Motor neuron (in vitro differentiated cells): ENCODE measurements at regions not wholly inside any gene's neighbourhood (a gene's known extent, or its start where the extent isn't known, plus 50 kb on each side); places are given as distances from the start of the nearest gene placed in this dataset.

Experiments
- ATAC-seq, 8 experiments: fragments of 200-7000 bp; cut with Tn5 transposase; replicated peaks in 6 of 8; 2 replicates each; pipeline ENCODE4 v1.8.0; 2021; ENCODE audit warnings: mild to moderate bottlenecking in 8 of 8, moderate library complexity in 8 of 8
- H3K27ac ChIP-seq, 2 donors: fragments of 250-450 bp; sonication (Bioruptor Pico); 2 replicates each; pipeline ENCODE4 v1.9.0; 2021; ENCODE audit warnings: antibody characterized with exemption in 2 of 2, mild to moderate bottlenecking in 2 of 2, moderate library complexity in 1 of 2
- H3K4me1 ChIP-seq, 2 donors: fragments of 250-450 bp; sonication (Bioruptor Pico); replicated peaks in 1 of 2; 2 replicates each; pipeline ENCODE4 v1.6.1; 2021; ENCODE audit warnings: antibody characterized with exemption in 2 of 2, mild to moderate bottlenecking in 2 of 2, moderate library complexity in 1 of 2
- H3K4me3 ChIP-seq, 5 donors: fragments of 250-450 bp; sonication (Bioruptor Pico); 2 replicates each; pipeline ENCODE4 v1.9.0; 2021; ENCODE audit warnings: antibody characterized with exemption in 5 of 5, mild to moderate bottlenecking in 5 of 5, moderate library complexity in 4 of 5
- WGBS, 10 experiments: fragments of 450-650 bp; shearing (Covaris generic); methylation state at CpG; one replicate each; pipeline ENCODE4 v1.0.0; 2022; 5-methylcytosine and 5-hydroxymethylcytosine counted together
- in situ Hi-C, 9 experiments: fragments of 400-800 bp; cut with MboI; loops; one replicate each; pipeline ENCODE4 v1.15.0; 2021; ENCODE audit warnings: low sequenced_read_pairs in 9 of 9, low pct_unique_long_range_greater_than_20kb in 2 of 9; ENCODE audit not compliant: unreplicated experiment in 9 of 9

- Histone ChIP-seq H3K27ac (no peak overlapping the region), H3K4me3 (no peak overlapping the region), H3K4me1 (no peaks in the 10 kb centered on the region)
- in situ Hi-C loops = loop anchor here in 1 of 9 experiments (25.0 kb wide), 1 partner anchor 134 kb away; the partner anchor contains the start of gene HOXC13
- 0 to 100% (median 53%) methylated on average over 1 to 3 of the region's 3 CpGs; no CpG with 5 or more reads in 1 of the 10 experiments for WGBS, 10 experiments
- ATAC-seq = no peak
Observed at GRCh38 chr12:53803194-53803593, 51.4 kb upstream of the CISTR start.

- Histone ChIP-seq H3K27ac (no peak overlapping the region), H3K4me3 (no peak overlapping the region), H3K4me1 (no peaks in the 10 kb centered on the region)
- ATAC-seq = no peak
- in situ Hi-C loops = loop anchor here in 1 of 9 experiments (25.0 kb wide), 1 partner anchor 134 kb away; the partner anchor contains the start of gene HOXC13
- 0 to 83% (median 58%) methylated on average over 1 to 4 of the region's 4 CpGs; no CpG with 5 or more reads in 3 of the 10 experiments for WGBS, 10 experiments
Observed at GRCh38 chr12:53803703-53804102, 51.9 kb upstream of the CISTR start.

DNA sequence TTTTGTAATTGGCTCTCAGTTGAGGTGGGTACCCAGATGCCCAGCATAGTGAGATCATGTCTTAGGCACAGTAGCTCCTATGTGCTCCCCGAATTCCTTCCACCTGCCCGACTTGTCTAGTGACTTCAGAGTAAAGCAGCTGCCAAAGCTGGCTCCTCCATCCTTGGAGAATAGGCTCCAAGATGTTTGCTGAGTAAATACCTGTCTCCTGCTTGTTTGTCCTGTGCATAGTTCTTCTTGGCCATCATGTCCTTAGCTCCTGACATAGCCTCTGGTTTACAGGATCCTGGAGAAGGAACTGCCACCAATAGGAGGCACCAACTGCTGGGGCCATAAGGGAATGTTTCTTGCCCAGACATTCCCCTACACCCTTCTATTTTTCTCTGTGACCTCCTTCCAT lies 52.6 kb upstream of the CISTR start:
- Histone ChIP-seq H3K4me3 (no peak overlapping the region), H3K4me1 (no peaks in the 10 kb centered on the region), H3K27ac (no peak overlapping the region)
- WGBS, 10 experiments = 15 to 69% (median 46%) methylated on average over 1 to 2 of the region's 2 CpGs; no CpG with 5 or more reads in 5 of the 10 experiments
- ATAC-seq = no peak
- in situ Hi-C loops = loop anchor here in 1 of 9 experiments (25.0 kb wide), 1 partner anchor 133 kb away; the partner anchor contains the start of gene HOXC13

GRCh38 chr12:53805067-53805466 lies 53.3 kb upstream of the CISTR start:
- 40 to 98% (median 75%) methylated on average over 2 to 6 of the region's 6 CpGs for WGBS, 10 experiments
- H3K4me3 ChIP-seq = no peak overlapping the region
- H3K4me1 ChIP-seq = no peaks in the 10 kb centered on the region
- no peak overlapping the region for H3K27ac ChIP-seq
- ATAC-seq = no peak
- in situ Hi-C loops = loop anchor here in 1 of 9 experiments (25.0 kb wide), 1 partner anchor 132 kb away; the partner anchor contains the start of gene HOXC13

DNA sequence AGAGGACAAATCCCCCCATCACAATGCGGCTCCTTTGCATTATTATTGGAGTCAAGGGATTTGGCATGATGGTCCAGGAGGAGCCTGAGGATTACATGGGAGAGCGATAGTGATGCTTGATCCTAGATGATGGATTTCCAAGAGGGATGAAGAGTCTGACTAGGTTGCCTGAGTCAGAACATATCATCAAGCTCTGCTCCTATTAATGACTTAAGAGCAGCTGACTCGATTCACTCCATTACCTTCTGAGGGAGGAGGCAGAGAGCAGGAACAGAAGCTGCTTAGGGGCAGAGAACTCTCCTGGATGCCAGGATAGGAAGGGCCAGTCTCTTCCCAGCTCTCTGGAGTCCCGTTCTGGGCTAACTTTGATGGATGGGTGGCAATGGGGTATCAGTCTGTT lies 54.0 kb upstream of the CISTR start:
- Histone ChIP-seq H3K4me3 (no peak overlapping the region), H3K27ac (no peak overlapping the region), H3K4me1 (no peaks in the 10 kb centered on the region)
- no peak for ATAC-seq
- 0 to 85% (median 52%) methylated on average over 1 to 4 of the region's 4 CpGs; no CpG with 5 or more reads in 1 of the 10 experiments for WGBS, 10 experiments
- in situ Hi-C loops = loop anchor here in 1 of 9 experiments (25.0 kb wide), 1 partner anchor 132 kb away; the partner anchor contains the start of gene HOXC13

- Histone ChIP-seq H3K4me1 (no peaks in the 10 kb centered on the region), H3K4me3 (no peak overlapping the region), H3K27ac (no peak overlapping the region)
- WGBS, 10 experiments = 30 to 90% (median 61%) methylated on average over 1 to 7 of the region's 7 CpGs; no CpG with 5 or more reads in 1 of the 10 experiments
- no peak for ATAC-seq
- in situ Hi-C loops = loop anchor here in 1 of 9 experiments (25.0 kb wide), 1 partner anchor 131 kb away; the partner anchor contains the start of gene HOXC13
Observed at GRCh38 chr12:53806721-53807120, 54.9 kb upstream of the CISTR start.

GRCh38 chr12:53807322-53807860 lies 55.6 kb upstream of the CISTR start:
- Histone ChIP-seq H3K27ac (no peak overlapping the region), H3K4me1 (no peaks in the 10 kb centered on the region), H3K4me3 (no peak overlapping the region)
- 39 to 80% (median 67%) methylated on average over 1 to 8 of the region's 8 CpGs; no CpG with 5 or more reads in 1 of the 10 experiments for WGBS, 10 experiments
- in situ Hi-C loops = loop anchor here in 1 of 9 experiments (25.0 kb wide), 1 partner anchor 130 kb away; the partner anchor contains the start of gene HOXC13
- no peak for ATAC-seq

DNA sequence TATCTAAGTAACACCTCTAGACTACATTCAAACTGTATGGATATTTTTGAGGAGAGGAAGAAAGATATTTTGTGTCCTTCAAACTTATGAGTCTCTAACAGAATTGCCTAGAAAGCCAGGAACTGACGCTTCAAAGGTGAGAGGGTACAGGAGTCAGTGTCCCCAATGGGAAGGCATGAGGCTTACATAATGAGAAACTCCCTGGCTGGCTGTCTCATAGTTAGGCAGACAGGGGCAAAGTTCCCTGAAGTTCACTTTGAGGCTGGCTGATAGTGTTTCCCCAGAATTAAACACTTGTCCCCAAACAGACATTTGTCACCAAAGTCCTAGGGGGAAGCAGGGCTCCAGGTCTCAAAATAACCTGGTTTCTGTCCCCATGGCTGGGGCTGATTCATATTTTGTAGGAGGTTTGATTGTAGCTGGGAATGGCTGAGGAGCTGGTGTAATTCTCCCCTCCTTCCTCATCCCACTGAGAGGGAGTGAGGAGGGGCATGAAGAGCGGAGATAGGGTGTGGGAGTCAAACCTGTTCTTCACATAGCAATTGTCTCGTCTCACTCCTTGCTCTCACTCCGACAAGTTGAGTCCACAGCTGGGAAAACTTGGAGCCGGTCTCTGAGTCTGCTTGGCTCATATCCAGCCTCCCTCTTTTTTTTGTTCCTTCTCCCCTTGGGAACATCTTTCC lies 56.4 kb upstream of the CISTR start:
- WGBS, 10 experiments = 37 to 83% (median 65%) methylated on average over 1 to 5 of the region's 5 CpGs; no CpG with 5 or more reads in 2 of the 10 experiments
- in situ Hi-C loops = loop anchor here in 1 of 9 experiments (25.0 kb wide), 1 partner anchor 129 kb away; the partner anchor contains the start of gene HOXC13
- no peak overlapping the region for H3K27ac ChIP-seq
- ATAC-seq = no peak
- H3K4me3 ChIP-seq = no peak overlapping the region
- H3K4me1 ChIP-seq = no peaks in the 10 kb centered on the region

DNA sequence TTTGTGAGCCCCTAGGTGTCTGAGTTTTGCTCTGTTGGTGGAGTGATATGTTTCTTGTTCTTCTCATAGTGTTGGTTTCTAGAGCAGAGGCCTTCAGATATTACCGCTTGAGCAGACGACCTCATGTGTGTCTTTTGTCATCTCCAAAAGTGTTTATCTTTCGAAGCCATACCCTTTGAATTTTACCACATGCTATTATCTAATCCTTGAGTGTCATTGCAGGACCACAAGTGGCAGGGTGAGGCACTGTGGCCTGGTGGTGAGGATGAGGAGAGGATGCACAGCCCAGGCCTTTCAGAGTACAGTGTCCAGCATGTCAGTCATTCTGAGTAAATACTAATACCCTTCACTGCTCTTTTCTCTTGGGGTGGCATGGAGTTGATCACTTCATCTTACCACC lies 57.2 kb upstream of the CISTR start:
- in situ Hi-C loops = loop anchor here in 1 of 9 experiments (25.0 kb wide), 1 partner anchor 128 kb away; the partner anchor contains the start of gene HOXC13
- Histone ChIP-seq H3K4me3 (no peak overlapping the region), H3K4me1 (no peaks in the 10 kb centered on the region), H3K27ac (no peak overlapping the region)
- no peak for ATAC-seq
- WGBS, 10 experiments = 20 to 100% (median 42%) methylated on average over 1 to 3 of the region's 3 CpGs; no CpG with 5 or more reads in 3 of the 10 experiments

DNA sequence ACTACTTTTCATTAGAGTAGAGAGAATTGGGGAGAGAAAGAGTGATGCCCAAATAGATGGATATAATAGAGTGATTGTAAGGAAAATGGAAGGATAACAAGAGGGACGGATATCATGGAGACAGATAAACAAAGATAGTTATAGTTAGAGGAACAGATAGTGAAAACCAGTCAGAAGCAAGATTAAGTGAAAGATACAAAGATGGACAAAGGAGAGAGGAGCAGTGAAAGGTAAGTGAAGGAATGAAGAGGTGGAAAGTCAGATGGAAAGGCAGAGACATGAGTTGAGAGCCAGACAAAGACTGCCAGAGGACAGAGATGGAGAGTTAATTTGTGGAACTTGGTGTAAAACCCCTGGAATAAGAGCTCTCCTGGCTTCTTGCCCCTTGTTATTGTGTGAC lies 59.2 kb upstream of the CISTR start:
- H3K27ac ChIP-seq = no peak overlapping the region
- H3K4me1 ChIP-seq = no peaks in the 10 kb centered on the region
- no peak for ATAC-seq
- no peak overlapping the region for H3K4me3 ChIP-seq
- in situ Hi-C loops = loop anchor here in 1 of 9 experiments (25.0 kb wide), 1 partner anchor 126 kb away; the partner anchor contains the start of gene HOXC13
- WGBS, 10 experiments = 17 to 88% (median 48%) methylated on average over 1 of the region's 1 CpG

DNA sequence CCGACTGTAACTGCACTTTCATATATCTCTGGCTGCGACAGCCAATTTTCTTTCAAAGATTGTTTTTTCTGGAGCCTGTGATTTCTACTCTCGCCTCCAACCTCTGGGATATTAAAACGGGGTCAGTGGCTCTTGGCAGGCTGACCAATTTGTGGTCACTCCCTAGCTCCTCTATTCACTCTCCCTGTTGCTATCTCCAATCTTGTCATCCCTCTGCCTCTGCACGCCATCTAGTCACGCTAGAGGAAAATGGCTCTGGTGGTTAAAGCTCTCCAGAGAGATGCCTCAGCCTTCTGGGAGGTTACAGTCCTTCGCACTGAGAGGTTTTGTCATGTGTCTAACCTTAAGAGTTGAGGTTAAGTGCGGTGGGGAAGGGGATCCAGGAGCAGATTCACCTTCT lies 59.8 kb upstream of the CISTR start:
- Histone ChIP-seq H3K27ac (no peak overlapping the region), H3K4me1 (no peaks in the 10 kb centered on the region), H3K4me3 (no peak overlapping the region)
- no peak for ATAC-seq
- in situ Hi-C loops = loop anchor here in 1 of 9 experiments (25.0 kb wide), 1 partner anchor 126 kb away; the partner anchor contains the start of gene HOXC13
- 35 to 73% (median 48%) methylated on average over 4 to 8 of the region's 8 CpGs; no CpG with 5 or more reads in 2 of the 10 experiments for WGBS, 10 experiments

DNA sequence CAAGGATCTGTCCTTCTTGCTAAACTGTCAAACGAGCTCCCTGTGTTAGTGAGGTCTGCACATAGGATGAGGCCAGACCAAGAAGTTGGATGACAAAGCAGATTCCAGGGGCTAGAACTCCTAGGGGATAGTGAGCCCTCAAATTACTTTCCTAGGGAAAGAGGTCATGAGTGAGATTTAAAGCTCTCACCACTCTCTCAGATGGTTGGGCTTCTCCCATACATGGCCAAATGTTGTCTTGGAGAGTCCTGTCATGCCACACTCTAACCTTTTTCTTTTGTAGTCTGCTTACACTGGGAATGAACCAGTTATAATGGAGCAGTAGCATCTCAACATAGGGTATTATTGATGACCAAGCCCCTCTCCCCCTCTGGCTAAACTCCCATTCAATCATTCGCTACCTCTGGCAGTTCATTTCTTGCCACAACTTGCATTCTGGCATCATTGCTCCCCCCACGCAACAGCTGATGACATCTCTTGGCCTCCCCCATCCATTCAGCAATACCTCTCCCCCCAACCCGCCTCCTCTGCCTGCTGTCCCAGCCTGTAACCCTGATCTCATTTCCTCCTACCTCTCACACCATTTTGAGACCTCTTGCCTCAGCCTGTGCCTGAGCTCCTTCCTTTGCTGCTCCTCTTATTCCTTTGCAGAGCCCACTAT lies 64.7 kb upstream of the CISTR start:
- WGBS, 10 experiments = 17 to 60% (median 20%) methylated on average over 1 to 3 of the region's 4 CpGs; no CpG with 5 or more reads in 5 of the 10 experiments
- in situ Hi-C loops = loop anchor here in 1 of 9 experiments (25.0 kb wide), 1 partner anchor 121 kb away; the partner anchor contains the start of gene HOXC13
- Histone ChIP-seq H3K4me1 (no peaks in the 10 kb centered on the region), H3K4me3 (no peak overlapping the region), H3K27ac (no peak overlapping the region)
- no peak for ATAC-seq
